MM.1S (cell line): ENCODE measurements at regions not wholly inside any gene's neighbourhood (a gene's known extent, or its start where the extent isn't known, plus 50 kb on each side); places are given as distances from the start of the nearest gene placed in this dataset.

ENCODE experiments used
- DNase-seq: peaks from one replicate; pipeline ENCODE4 v3.0.0-alpha.2; 2015
- H2AFZ ChIP-seq: fragments of 300-600 bp; sonication (generic); 2 replicates; pipeline ENCODE4 v1.6.0; 2016; ENCODE audit warnings: antibody characterized with exemption, low read length
- H3F3A ChIP-seq: fragments of 300-600 bp; sonication (generic); 2 replicates; pipeline ENCODE4 v1.6.1; 2016; ENCODE audit warnings: mild to moderate bottlenecking, antibody characterized with exemption, low read length, moderate library complexity, mixed read lengths; ENCODE audit not compliant: insufficient read depth
- H3K27ac ChIP-seq: fragments of 300-600 bp; sonication (generic); 2 replicates; pipeline ENCODE4 v1.5.1; 2016; ENCODE audit warnings: mild to moderate bottlenecking, low read length
- H3K27me3 ChIP-seq: fragments of 300-600 bp; sonication (generic); replicated peaks from 2 replicates; pipeline ENCODE4 v1.6.0; 2016; ENCODE audit warnings: low read length; ENCODE audit not compliant: insufficient read depth
- H3K36me3 ChIP-seq: fragments of 300-600 bp; sonication (generic); replicated peaks from 2 replicates; pipeline ENCODE4 v1.6.1; 2016; ENCODE audit warnings: mild to moderate bottlenecking, low read length, mixed read lengths; ENCODE audit not compliant: insufficient read depth
- H3K4me1 ChIP-seq: fragments of 300-600 bp; sonication (generic); 2 replicates; pipeline ENCODE4 v1.6.1; 2016; ENCODE audit warnings: low read length, mixed read lengths
- H3K4me2 ChIP-seq: fragments of 300-600 bp; sonication (generic); 2 replicates; pipeline ENCODE4 v1.6.0; 2016; ENCODE audit warnings: low read depth, low read length
- H3K4me3 ChIP-seq: fragments of 300-600 bp; sonication (generic); 2 replicates; pipeline ENCODE4 v1.5.1; 2016; ENCODE audit warnings: low read length, mixed read lengths
- H3K79me2 ChIP-seq: fragments of 300-600 bp; sonication (generic); 2 replicates; pipeline ENCODE4 v1.6.1; 2016; ENCODE audit warnings: mixed run types, low read length, mixed read lengths
- H3K9ac ChIP-seq: fragments of 300-600 bp; sonication (generic); 2 replicates; pipeline ENCODE4 v1.6.1; 2016; ENCODE audit warnings: low read length, mixed read lengths
- H3K9me2 ChIP-seq: fragments of 300-600 bp; sonication (generic); replicated peaks from 2 replicates; pipeline ENCODE4 v1.6.1; 2016; ENCODE audit warnings: mild to moderate bottlenecking, low read length, mixed read lengths; ENCODE audit not compliant: insufficient read depth
- H3K9me3 ChIP-seq: fragments of 300-600 bp; sonication (generic); replicated peaks from 2 replicates; pipeline ENCODE4 v1.6.1; 2016; ENCODE audit warnings: mild to moderate bottlenecking, low read length, mixed read lengths; ENCODE audit not compliant: insufficient read depth
- H4K20me1 ChIP-seq: fragments of 300-600 bp; sonication (generic); 2 replicates; pipeline ENCODE4 v1.6.1; 2016; ENCODE audit warnings: mild to moderate bottlenecking, low read length, moderate library complexity, mixed read lengths; ENCODE audit not compliant: insufficient read depth
- CTCF ChIP-seq: fragments of 300-600 bp; sonication (generic); IDR thresholded peaks from 2 replicates; pipeline ENCODE4 v1.5.1; 2016; ENCODE audit warnings: antibody characterized with exemption, low read length, mixed read lengths
- EZH2 ChIP-seq: fragments of 300-600 bp; sonication (generic); optimal IDR thresholded peaks from 2 replicates; pipeline ENCODE3; 2017; ENCODE audit warnings: low read depth, mild to moderate bottlenecking, antibody characterized with exemption, low read length, mixed read lengths
- EZH2phosphoT487 ChIP-seq: fragments of 300-600 bp; sonication (generic); IDR thresholded peaks from 2 replicates; pipeline ENCODE4 v1.6.1; 2018; ENCODE audit warnings: antibody characterized with exemption, low read length

- no peak overlapping the region for H2AFZ ChIP-seq
- no peaks in the 10 kb centered on the region for H3K9me3 ChIP-seq
- no peaks in the 10 kb centered on the region for H3K4me1 ChIP-seq
- no peaks in the 10 kb centered on the region for H4K20me1 ChIP-seq
- no peak for TF ChIP-seq EZH2phosphoT487
- no peak for TF ChIP-seq EZH2
- TF ChIP-seq CTCF: no peak
- H3K27me3 ChIP-seq: no peaks in the 10 kb centered on the region
- no peak overlapping the region for H3K27ac ChIP-seq
- no peak for DNase-seq
- no peak overlapping the region for H3K9ac ChIP-seq
- no peak overlapping the region for H3K4me3 ChIP-seq
- H3F3A ChIP-seq: no peaks in the 10 kb centered on the region
- H3K9me2 ChIP-seq: no peaks in the 10 kb centered on the region
- H3K79me2 ChIP-seq: no peaks in the 10 kb centered on the region
- no peaks in the 10 kb centered on the region for H3K36me3 ChIP-seq
- H3K4me2 ChIP-seq: no peak overlapping the region
Observed at GRCh38 chr1:170240409-170240808, 94.7 kb downstream of the NTMT2 start.

DNA sequence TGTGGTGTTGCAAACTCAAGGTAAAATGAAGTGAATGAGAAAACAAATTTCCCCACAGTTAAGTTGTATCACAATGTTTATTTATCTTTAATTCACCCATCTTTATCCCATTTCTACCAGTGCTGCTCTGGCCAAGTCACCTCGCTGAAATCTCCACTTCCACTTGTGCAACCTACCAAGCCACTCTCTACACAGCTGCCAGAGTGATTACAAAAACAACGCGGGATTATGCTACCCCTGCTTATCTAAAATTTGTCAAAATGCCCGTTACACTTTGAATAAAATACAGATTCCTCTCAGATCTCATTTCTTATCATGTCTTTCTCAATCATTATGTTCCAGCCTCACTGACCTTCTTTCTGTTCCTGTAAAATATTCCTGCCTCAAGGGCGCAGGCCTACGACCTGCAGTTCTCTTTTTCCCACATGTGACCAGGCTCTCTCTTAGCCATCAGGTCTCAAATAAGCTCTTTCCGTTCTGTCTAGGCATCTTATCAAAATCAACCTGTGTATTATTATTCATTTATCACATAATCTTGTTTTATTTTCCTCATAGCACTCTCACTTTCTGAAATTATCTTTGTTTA, 95.6 kb downstream of the NTMT2 start:
- no peak overlapping the region for H3K4me2 ChIP-seq
- no peak overlapping the region for H3K27ac ChIP-seq
- DNase-seq: no peak
- no peaks in the 10 kb centered on the region for H4K20me1 ChIP-seq
- no peak overlapping the region for H2AFZ ChIP-seq
- H3K27me3 ChIP-seq: no peaks in the 10 kb centered on the region
- no peak overlapping the region for H3K4me3 ChIP-seq
- no peaks in the 10 kb centered on the region for H3K4me1 ChIP-seq
- H3K79me2 ChIP-seq: no peaks in the 10 kb centered on the region
- H3K9ac ChIP-seq: no peak overlapping the region
- no peak for TF ChIP-seq EZH2phosphoT487
- TF ChIP-seq CTCF: no peak
- no peak for TF ChIP-seq EZH2
- H3K36me3 ChIP-seq: no peaks in the 10 kb centered on the region
- no peaks in the 10 kb centered on the region for H3K9me2 ChIP-seq
- no peaks in the 10 kb centered on the region for H3F3A ChIP-seq
- H3K9me3 ChIP-seq: no peaks in the 10 kb centered on the region

- H3K4me2 ChIP-seq: no peak overlapping the region
- H3K9me3 ChIP-seq: no peaks in the 10 kb centered on the region
- H3F3A ChIP-seq: no peaks in the 10 kb centered on the region
- DNase-seq: peak; percentile 10
- H3K9me2 ChIP-seq: no peaks in the 10 kb centered on the region
- H3K27me3 ChIP-seq: no peaks in the 10 kb centered on the region
- no peaks in the 10 kb centered on the region for H3K4me1 ChIP-seq
- no peaks in the 10 kb centered on the region for H3K36me3 ChIP-seq
- H2AFZ ChIP-seq: no peak overlapping the region
- no peaks in the 10 kb centered on the region for H3K79me2 ChIP-seq
- no peak for TF ChIP-seq EZH2
- TF ChIP-seq EZH2phosphoT487: no peak
- TF ChIP-seq CTCF: no peak
- no peak overlapping the region for H3K27ac ChIP-seq
- no peaks in the 10 kb centered on the region for H4K20me1 ChIP-seq
- H3K9ac ChIP-seq: no peak overlapping the region
- no peak overlapping the region for H3K4me3 ChIP-seq
Observed at GRCh38 chr1:170247751-170248521, 102.2 kb downstream of the NTMT2 start.
